Activated T-helper 2 cell treated with anti-CD3 and anti-CD28 coated beads, Interferon-gamma antibody, Interleukin-2, Interleukin-4, amounts not matched to agents 10 μg/mL and 5 μg/mL and 100 μg/mL, durations not matched to agents 14 hours and 24 hours and 36 hours (primary cell): ENCODE measurements at regions not wholly inside any gene's neighbourhood (a gene's known extent, or its start where the extent isn't known, plus 50 kb on each side); places are given as distances from the start of the nearest gene placed in this dataset.

Source experiments
- DNase-seq: peaks from one replicate; pipeline ENCODE4 v3.0.0; 2021; ENCODE audit warnings: low spot score
- H3K27ac Mint-ChIP-seq: one replicate; pipeline ENCODE4 v1.8.0; 2021; ENCODE audit warnings: mixed read lengths
- H3K27me3 Mint-ChIP-seq: one replicate; pipeline ENCODE4 v1.8.0; 2021; ENCODE audit warnings: low read depth, mixed read lengths
- H3K36me3 Mint-ChIP-seq: one replicate; pipeline ENCODE4 v1.8.0; 2021; ENCODE audit warnings: low read depth, mixed read lengths
- H3K4me1 Mint-ChIP-seq: one replicate; pipeline ENCODE4 v1.8.0; 2021; ENCODE audit warnings: low read depth, mixed read lengths
- H3K4me3 Mint-ChIP-seq: one replicate; pipeline ENCODE4 v1.8.0; 2021; ENCODE audit warnings: low read depth, mild to moderate bottlenecking, moderate library complexity, mixed read lengths
- H3K9me3 Mint-ChIP-seq: one replicate; pipeline ENCODE4 v1.8.0; 2021; ENCODE audit warnings: mixed read lengths
- intact Hi-C: fragments of 100-400 bp; cut with micrococcal nuclease; formaldehyde crosslinking; loops from one replicate; pipeline ENCODE4 v1.15.1; 2023

- intact Hi-C loops: no loop called here
- Mint-ChIP-seq H3K4me1 (peaks cover 4% of the 10 kb centered on the region), H3K27me3 (peaks cover 20% of the 10 kb centered on the region), H3K27ac (no peak overlapping the region), H3K36me3 (no peaks in the 10 kb centered on the region), H3K9me3 (no peaks in the 10 kb centered on the region), H3K4me3 (no peak overlapping the region)
- DNase-seq: no peak
Observed at GRCh38 chr7:41910940-41911600, 208.2 kb upstream of the INHBA start.

DNA sequence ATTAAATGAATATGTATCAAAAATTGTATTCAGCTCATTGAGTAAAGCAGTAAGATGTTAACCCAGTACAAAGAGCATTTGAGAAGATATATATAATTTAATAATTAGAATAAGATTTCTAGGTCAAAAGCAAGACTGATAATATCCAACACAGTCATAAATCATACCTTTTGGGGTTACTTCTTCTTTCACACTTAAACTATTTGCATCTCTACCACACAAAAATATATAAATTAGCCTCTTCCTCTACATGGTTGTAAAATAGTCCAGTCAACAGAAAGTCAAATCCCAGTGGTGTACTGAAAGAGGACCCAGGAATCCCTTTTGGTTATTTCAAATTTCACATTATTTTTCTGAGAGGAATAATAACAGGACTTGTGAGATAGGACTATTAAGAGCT is 204.6 kb upstream of the INHBA start:
- no peak for DNase-seq
- Mint-ChIP-seq H3K27me3 (peaks cover 3% of the 10 kb centered on the region), H3K4me1 (peaks cover 4% of the 10 kb centered on the region), H3K4me3 (no peak overlapping the region), H3K9me3 (peaks cover 8% of the 10 kb centered on the region), H3K36me3 (no peaks in the 10 kb centered on the region), H3K27ac (no peak overlapping the region)
- intact Hi-C loops: no loop called here

DNA sequence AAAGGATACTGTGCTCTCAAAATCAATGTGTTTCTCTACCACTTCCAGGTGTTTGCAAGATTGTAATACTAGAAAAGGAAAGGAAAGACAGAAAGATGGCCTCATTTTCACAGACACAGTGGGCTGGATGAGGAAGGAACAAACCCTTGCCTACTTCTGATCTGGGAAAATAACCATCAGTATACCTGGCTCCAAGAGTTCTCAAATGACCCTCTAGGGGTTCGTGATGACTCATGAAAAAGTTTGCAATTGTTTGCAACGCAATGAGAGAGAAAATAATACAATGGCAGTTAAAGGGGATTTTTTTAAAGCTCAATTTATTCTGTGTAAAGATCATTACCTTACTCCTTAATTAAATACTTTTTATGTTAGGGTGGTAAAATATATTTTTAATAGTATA is 197.6 kb upstream of the INHBA start:
- peaks cover 8% of the 10 kb centered on the region for H3K9me3 Mint-ChIP-seq
- no peak overlapping the region for H3K27ac Mint-ChIP-seq
- H3K36me3 Mint-ChIP-seq: no peaks in the 10 kb centered on the region
- no peaks in the 10 kb centered on the region for H3K4me1 Mint-ChIP-seq
- H3K27me3 Mint-ChIP-seq: peaks cover 32% of the 10 kb centered on the region
- intact Hi-C loops: no loop called here
- no peak for DNase-seq
- no peak overlapping the region for H3K4me3 Mint-ChIP-seq

DNA sequence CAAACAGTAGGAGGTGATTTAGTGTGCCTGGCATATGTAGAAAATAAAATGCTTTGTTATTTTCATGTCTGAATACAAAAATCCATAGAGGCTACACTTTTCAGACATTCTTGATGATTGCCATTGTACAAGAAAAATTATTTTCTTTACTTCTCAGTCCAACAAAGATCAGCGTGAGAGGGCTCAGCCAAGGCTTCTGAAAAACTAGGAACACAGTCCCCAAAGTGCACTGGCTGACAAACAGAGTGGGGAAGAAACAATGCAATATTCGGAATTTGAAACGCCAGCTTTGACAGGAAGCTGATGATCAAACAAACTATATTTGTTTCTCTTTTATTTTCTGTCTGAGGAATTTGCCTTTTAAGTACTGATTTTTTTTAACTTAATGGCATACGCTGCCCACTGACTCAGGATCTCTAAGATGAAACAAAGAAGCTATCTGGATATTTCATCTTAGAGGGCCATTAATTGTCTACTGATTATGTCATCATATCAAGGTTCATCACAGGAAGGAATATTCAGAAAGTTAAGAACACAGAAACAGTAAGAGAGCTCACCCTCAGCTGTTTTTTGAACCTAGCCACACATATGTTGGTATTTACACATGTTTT is 197.0 kb upstream of the INHBA start:
- intact Hi-C loops: no loop called here
- Mint-ChIP-seq H3K27ac (no peak overlapping the region), H3K9me3 (peaks cover 8% of the 10 kb centered on the region), H3K4me1 (no peaks in the 10 kb centered on the region), H3K4me3 (no peak overlapping the region), H3K36me3 (no peaks in the 10 kb centered on the region), H3K27me3 (peaks cover 32% of the 10 kb centered on the region)
- DNase-seq: no peak

- Mint-ChIP-seq H3K4me1 (peaks cover 29% of the 10 kb centered on the region), H3K27ac (no peak overlapping the region), H3K27me3 (peaks cover 22% of the 10 kb centered on the region), H3K4me3 (no peak overlapping the region), H3K9me3 (no peaks in the 10 kb centered on the region), H3K36me3 (no peaks in the 10 kb centered on the region)
- intact Hi-C loops: no loop called here
- no peak for DNase-seq
Observed at GRCh38 chr7:41893656-41894055, 190.8 kb upstream of the INHBA start.

- no peak for DNase-seq
- intact Hi-C loops: no loop called here
- Mint-ChIP-seq H3K4me1 (peaks cover 35% of the 10 kb centered on the region), H3K27me3 (peaks cover 14% of the 10 kb centered on the region), H3K9me3 (no peaks in the 10 kb centered on the region), H3K36me3 (no peaks in the 10 kb centered on the region), H3K4me3 (no peak overlapping the region), H3K27ac (no peak overlapping the region)
Observed at GRCh38 chr7:41892356-41893100, 189.6 kb upstream of the INHBA start.

- Mint-ChIP-seq H3K27ac (no peak overlapping the region), H3K27me3 (peaks cover 10% of the 10 kb centered on the region), H3K4me3 (no peak overlapping the region), H3K36me3 (no peaks in the 10 kb centered on the region), H3K9me3 (no peaks in the 10 kb centered on the region), H3K4me1 (peaks cover 38% of the 10 kb centered on the region)
- intact Hi-C loops: no loop called here
- DNase-seq: no peak
Observed at GRCh38 chr7:41891950-41892349, 189.1 kb upstream of the INHBA start.

GRCh38 chr7:41890631-41891274 is 187.9 kb upstream of the INHBA start:
- intact Hi-C loops: no loop called here

DNA sequence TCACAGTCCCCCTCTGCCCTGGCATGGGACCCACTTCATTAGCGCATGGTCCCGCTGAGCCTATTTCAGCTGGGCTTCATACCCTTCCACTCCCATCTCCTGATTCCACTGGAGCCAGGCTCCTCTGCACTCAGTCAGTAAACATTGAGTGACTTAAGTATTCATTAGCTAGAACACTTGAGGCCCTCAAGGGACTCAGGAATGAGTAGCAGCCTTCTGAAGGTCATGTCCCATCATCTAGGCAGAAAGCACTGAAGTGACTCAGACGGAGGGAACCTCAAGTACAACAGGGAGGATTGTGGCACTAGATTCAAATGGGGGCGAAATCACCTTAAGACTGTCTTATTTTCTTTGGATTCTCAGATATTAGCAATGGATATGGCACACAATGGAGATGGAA is 186.6 kb upstream of the INHBA start:
- H3K27ac Mint-ChIP-seq: peak overlapping the region; percentile 52
- no peaks in the 10 kb centered on the region for H3K27me3 Mint-ChIP-seq
- intact Hi-C loops: loop anchor here (10.0 kb wide), 1 partner anchor 1185 kb away; no protein-coding TSS in a partner anchor
- peaks cover 4% of the 10 kb centered on the region for H3K9me3 Mint-ChIP-seq
- peaks cover 52% of the 10 kb centered on the region for H3K4me1 Mint-ChIP-seq
- peaks cover 4% of the 10 kb centered on the region for H3K36me3 Mint-ChIP-seq
- H3K4me3 Mint-ChIP-seq: no peak overlapping the region
- DNase-seq: no peak

More at GRCh38 chr7:41890631-41891274, 187.9 kb upstream of the INHBA start:
- Mint-ChIP-seq H3K27me3 (peaks cover under 1% of the 10 kb centered on the region), H3K27ac (no peak overlapping the region), H3K36me3 (no peaks in the 10 kb centered on the region), H3K4me3 (no peak overlapping the region), H3K9me3 (no peaks in the 10 kb centered on the region), H3K4me1 (peaks cover 43% of the 10 kb centered on the region)
- no peak for DNase-seq

DNA sequence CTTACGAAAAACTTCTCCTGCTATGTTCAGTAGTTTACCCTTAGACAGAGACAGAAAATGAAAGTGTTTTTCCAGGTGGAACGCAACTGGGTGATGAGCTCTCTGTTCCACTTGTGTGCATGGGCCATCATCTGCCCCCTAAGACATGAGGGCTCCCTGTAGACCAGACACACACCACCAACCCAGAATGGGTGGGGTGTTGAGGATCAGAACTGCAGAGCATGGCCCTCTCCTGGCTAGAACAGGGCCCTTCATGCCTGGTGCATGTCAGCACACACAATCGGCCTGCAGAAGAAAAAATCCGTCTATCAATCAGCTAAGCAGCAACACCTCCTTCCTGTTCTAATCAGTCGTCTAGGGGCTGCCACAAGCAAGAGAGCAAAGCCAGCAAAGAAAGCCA is 186.2 kb upstream of the INHBA start:
- Mint-ChIP-seq H3K9me3 (peaks cover 4% of the 10 kb centered on the region), H3K27ac (peak overlapping the region; percentile 52), H3K4me1 (peaks cover 50% of the 10 kb centered on the region), H3K36me3 (peaks cover 4% of the 10 kb centered on the region), H3K27me3 (no peaks in the 10 kb centered on the region), H3K4me3 (no peak overlapping the region)
- intact Hi-C loops: loop anchor here (10.0 kb wide), 1 partner anchor 1184 kb away; no protein-coding TSS in a partner anchor
- DNase-seq: no peak

- no peaks in the 10 kb centered on the region for H3K27me3 Mint-ChIP-seq
- intact Hi-C loops: loop anchor here (10.0 kb wide), 1 partner anchor 1183 kb away; no protein-coding TSS in a partner anchor
Observed at GRCh38 chr7:41887416-41887815, 184.5 kb upstream of the INHBA start.

DNA sequence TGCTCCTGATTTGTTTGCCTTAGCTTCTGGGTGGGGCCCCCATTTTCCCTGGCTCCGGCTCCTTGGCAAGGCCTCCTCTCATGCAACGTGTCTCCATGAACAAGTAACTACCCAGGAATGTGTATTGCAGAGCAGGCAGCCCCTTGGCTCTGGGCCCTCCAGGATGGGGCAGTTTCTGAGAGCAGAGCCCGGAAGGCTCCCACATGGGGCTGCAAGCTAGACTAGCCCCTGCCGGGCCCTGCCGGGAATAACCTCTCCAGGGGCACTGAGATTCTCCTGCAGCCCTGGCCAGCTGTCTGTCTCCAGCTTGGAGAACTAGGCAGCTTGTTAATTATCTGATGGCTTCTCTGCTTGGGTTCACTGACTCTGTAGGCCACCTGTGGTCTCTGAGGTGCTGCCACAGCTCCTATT is 184.0 kb upstream of the INHBA start:
- no peak for DNase-seq
- H3K27me3 Mint-ChIP-seq: no peaks in the 10 kb centered on the region
- peaks cover 17% of the 10 kb centered on the region for H3K9me3 Mint-ChIP-seq
- no peak overlapping the region for H3K27ac Mint-ChIP-seq
- H3K36me3 Mint-ChIP-seq: peaks cover 18% of the 10 kb centered on the region
- H3K4me1 Mint-ChIP-seq: peaks cover 64% of the 10 kb centered on the region
- intact Hi-C loops: loop anchor here (10.0 kb wide), 1 partner anchor 1182 kb away; no protein-coding TSS in a partner anchor
- H3K4me3 Mint-ChIP-seq: no peak overlapping the region

More at GRCh38 chr7:41887416-41887815, 184.5 kb upstream of the INHBA start:
- H3K4me3 Mint-ChIP-seq: no peak overlapping the region
- H3K4me1 Mint-ChIP-seq: peaks cover 58% of the 10 kb centered on the region
- H3K9me3 Mint-ChIP-seq: peaks cover 12% of the 10 kb centered on the region
- no peak for DNase-seq
- no peak overlapping the region for H3K27ac Mint-ChIP-seq
- H3K36me3 Mint-ChIP-seq: peaks cover 13% of the 10 kb centered on the region
